Middle frontal gyrus (tissue), 1 donor: ENCODE measurements at regions not wholly inside any gene's neighbourhood (a gene's known extent, or its start where the extent isn't known, plus 50 kb on each side); places are given as distances from the start of the nearest gene placed in this dataset.
"Not testable (repeated sequence)": the region's sequence is repeated elsewhere in the genome, so short reads cannot be mapped to it uniquely, and the experiment has no call there.

Experiments
- DNase-seq: peaks from one replicate; pipeline ENCODE4 v3.0.0-alpha.2; 2015; ENCODE audit warnings: low spot score; ENCODE audit errors: extremely low spot score

DNA sequence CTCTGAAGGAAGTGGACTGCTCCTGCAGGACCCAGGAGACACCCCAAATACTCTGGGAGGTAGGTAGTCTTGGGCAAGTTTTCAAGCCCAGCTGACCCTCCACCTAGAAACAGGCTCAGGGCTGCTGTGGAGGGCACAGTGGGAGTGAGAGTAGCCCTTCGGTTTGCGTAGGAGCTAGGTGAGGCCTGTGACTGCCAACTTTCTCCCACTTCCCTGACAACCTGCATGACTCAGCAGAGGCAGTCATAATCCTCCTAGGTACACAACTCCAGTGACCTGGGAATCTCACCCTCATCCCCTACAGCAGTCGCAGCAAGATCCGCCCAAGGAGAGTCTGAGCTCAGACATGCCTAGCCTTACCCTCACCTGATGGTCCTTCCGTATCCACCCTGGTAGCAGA is 439.1 kb downstream of the CNTNAP4 start:
- not testable (repeated sequence) for DNase-seq

DNA sequence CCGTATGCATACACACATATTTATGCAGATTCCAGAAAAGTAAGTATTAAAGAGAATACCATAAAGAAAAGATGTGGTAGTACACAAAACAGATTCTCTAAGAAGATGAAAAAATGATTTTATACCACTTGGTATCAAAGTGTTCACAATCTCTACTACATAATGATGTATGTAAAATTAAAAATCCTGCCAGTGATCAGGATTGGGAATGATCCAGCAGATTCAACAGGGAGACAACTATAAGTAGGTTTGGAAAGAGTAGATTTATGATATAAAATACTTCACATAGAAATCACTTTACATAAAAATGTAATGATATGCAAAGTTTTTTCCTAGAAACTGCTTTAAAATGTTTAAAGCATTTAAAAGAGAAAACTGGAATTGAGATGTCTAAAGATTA is 447.0 kb downstream of the CNTNAP4 start:
- DNase-seq: no peak

DNA sequence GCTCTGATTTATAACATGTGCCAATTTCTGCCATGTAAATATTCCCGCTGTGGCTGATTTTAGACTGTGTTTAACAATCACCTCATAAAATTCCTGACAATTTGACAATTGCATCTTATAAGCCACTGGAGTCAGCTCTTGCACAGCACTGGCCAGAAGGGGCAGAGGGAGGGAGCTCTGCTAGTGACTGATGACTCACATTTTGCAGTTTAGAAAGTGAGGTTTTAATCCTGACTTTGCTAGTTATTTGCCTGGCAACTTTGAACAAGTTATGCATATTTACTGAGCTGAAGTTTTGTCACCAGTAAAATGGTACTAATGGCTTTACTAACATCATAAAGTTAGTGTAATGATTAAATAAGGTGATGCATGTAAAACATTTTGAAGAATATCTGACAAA is 452.3 kb downstream of the CNTNAP4 start:
- DNase-seq: no peak

GRCh38 chr16:76732894-76733293 is 455.7 kb downstream of the CNTNAP4 start:
- DNase-seq: no peak

DNA sequence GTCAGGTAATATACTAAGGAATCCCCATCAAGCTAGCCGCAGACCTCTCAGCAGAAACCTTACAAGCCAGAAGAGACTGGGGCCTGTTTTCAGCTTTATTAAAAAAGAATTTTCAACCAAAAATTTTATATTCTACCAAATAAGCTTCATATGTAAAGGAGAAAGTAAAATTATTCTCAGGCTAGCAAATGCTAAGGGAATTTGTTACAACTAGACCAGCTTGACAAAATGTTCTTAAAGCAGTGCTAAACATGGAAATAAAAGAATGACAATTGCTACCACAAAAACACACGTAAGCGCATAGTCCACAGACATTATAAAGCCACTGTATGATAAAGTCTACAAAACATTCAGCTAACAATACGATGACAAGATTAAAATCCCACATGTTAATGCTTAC is 449.4 kb upstream of the MON1B start:
- no peak for DNase-seq

DNA sequence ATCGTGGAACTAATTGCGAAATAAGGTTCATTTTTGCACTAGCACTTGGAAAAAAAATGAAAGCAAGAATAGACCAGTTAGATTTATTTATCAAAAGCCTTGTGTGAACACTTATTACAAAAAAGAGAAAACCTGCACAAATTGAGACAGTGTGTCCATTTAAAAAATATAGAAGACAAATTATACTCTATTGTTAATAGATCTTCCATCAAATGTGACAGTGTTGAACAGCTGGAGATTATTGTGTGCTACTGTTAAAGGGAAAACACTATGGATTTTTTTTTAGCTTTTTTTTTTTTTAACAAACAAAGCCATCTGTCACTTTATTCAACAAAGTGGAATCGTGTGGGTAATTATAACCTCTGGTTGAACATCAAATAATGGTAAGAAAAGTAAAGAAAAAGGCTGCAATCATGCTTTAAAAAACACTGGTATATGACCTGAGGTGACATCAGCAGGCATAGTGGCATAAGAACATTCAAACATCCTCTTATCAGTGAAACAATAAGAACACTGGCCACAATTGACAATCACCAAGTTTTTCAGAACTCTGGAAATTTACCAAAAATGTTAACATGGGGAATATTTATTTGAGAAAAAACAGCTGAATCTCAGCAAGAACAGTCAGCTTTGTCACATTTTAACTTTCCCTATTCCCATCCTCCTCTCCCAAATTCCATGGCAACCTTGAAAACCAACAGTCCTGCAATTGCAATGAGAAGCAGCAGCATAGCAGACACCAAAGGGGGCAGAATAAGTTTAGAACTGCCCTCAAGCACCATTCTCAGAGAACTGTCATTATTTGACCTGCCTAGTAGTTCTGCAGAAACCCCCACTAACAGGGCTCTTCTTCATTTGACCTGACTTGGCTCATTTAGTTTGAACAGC is 442.3 kb upstream of the MON1B start:
- DNase-seq: no peak

- DNase-seq: no peak
Measured at GRCh38 chr16:76749780-76750375, 441.1 kb upstream of the MON1B start.

DNA sequence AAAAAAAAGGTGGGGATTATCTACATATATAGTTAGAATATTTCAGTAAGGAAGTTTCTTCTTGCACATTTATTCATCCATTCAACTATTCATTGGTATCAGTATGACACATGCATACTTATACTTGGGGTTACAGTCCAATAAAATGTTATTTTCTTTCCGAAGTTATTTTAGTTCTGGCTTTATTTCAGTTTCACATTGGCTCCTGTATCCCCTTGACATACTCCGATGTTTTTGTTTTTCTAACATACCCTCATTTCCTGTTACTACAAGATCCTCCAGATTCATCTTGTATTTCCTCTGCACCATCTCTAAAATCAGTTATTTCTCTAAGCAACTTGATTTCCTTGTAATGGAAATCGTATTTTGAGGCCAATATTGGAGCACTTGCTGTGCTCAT is 435.5 kb upstream of the MON1B start:
- DNase-seq: no peak

- DNase-seq: no peak
Measured at GRCh38 chr16:76756423-76756822, 434.6 kb upstream of the MON1B start.

DNA sequence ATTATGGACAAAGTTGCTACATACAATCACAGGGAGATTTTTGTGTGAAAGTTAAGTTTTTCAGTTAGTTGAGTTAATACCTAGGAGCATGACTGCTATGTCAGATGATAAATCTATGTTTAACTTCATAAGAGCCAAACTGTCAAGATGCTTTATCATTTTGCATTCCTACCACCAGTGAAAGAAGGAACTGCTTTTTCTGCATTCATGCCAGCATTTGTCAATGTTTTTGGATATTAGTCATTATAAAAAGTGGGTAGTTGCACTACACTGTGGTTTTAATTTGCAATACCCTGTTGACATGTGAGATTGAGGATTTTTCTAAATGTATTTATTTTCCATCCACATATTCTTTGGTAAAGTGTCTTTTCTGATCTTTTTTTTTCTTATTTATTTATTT is 434.0 kb upstream of the MON1B start:
- DNase-seq: no peak

- no peak for DNase-seq
Measured at GRCh38 chr16:76766538-76766937, 424.5 kb upstream of the MON1B start.

DNA sequence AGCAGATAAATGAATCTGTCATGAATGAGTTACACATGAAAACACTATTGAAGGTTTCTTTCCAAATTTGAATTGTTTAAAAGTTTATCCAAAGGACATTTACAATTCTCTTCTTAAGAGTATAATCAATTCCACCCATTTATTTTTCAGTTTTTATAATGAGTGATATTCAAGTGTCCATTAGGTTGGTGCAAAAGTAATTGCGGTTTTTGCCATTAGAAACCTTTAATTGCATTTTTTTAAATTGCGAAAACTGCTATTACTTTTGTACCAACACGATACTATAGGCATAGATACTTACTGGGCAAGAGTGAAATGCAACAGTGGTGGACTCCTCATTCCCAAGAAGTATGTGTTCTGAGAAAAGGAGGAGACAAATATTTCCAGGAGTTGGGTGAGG is 422.7 kb upstream of the MON1B start:
- DNase-seq: no peak

DNA sequence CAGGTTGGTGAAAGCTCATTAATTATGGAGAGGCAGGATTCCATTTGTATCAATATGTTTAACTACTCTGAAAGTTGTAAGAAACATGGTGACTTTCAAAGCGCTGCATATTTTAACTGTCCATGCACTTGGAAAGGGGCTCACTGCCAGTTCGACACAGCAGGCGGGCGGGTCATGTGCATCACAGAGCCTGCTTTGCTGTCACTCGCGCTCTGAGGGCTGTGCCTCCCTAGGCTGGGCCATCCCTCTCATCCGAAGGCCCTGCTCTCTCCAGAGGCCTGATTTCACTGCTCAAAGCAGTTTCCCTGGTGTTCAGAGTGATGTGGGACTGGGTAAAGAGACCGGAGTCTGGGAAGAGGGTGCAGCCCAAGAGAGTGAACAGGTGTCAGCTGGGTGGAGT is 422.0 kb upstream of the MON1B start:
- DNase-seq: no peak

DNA sequence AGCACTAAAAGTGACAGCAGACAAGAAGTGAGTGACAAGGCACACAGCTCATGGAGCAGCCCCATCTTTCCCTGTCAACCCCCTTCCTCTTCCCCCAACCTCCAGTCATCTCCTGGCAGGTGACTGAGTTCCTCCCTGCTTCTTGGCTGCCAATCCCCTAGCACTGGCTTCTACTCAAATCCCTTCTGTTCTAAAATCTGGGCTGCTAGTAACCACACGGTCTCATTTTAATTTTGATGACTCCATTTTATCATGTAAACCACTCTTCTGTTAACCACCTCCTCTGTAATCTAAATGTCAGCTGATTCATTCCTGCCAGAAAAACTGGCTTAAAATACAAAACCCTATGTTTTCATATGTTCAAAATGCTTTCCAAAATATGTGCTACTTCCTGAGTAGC is 419.8 kb upstream of the MON1B start:
- DNase-seq: no peak

GRCh38 chr16:76777721-76778465 is 413.1 kb upstream of the MON1B start:
- no peak for DNase-seq

- DNase-seq: no peak
Measured at GRCh38 chr16:76780556-76780955, 410.4 kb upstream of the MON1B start.

DNA sequence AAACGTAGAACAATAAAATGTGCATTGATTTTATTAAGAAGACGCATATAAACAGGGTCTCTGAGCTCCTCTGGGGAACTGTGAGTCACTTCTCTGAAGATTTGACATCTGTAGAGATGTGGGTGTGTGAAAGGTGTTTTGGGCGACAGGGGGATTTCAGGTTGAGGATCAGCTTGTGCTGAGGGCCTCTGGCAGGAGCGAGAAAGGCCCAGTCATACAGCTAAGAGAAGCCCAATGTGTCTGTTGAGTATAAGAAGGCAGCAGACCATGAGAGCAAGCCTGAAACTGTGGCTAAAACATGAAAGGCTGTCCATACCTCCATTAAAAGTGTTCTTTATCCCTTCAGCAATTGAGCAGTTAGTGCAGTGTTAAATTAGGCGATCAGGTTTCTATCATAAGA is 406.5 kb upstream of the MON1B start:
- no peak for DNase-seq

DNA sequence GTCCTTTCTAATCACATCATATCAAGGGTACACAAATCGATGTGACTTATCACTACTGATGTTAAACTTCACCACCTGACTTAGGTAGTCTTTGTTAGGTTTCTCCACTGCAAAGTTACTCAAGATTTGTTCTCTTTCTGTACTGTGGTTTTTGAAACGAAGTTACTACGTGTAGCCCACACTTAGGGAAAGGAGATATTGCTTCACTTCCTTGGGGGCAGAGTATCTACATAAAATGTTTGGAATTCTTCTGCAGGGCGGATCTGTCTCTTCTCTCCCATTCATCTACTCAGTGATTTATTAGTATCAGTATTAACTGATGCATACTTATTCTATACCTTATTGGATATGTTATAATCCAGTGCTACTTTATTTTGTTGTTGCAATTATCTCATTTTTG is 403.6 kb upstream of the MON1B start:
- DNase-seq: no peak

GRCh38 chr16:76791151-76791550 is 399.8 kb upstream of the MON1B start:
- DNase-seq: no peak

DNA sequence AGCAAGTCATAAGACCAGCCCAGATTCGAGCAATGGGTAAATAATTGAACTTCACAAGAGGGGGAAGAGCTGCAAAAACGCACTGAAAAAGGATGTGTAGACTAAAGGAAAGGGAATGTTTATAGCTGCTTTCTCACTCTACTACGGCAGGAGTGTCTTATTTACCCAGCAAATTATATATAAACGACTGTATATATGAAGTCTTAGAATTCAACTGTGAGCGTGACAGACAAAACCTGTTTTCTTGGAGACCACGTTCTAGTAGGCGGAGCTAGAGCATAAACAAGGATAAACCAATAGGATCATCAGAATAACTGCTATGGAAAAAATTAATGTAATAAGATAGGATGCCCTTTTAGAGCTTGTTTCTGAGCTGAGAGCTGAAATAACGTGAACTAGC is 394.6 kb upstream of the MON1B start:
- no peak for DNase-seq

- no peak for DNase-seq
Measured at GRCh38 chr16:76796978-76797377, 394.0 kb upstream of the MON1B start.

DNA sequence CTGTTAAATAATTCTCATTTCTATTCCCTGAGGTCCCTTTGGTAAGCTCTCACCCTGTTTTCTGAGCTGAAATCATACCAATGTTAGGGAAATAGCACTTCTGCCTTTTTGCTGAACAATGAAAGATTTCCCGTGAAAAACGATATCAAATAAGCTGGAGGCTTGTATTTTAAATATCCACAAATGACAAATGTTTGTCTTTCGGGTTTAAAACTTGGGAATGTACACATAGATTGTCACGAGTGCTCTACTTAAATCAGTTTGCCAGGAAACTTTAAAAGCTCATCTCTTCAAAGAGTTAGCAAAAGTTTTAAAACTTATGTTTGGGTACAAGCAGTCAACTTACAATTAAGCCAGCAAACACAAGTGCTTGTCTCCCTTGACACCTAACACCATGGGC is 393.5 kb upstream of the MON1B start:
- no peak for DNase-seq
